ENCODE measurements at regions not wholly inside any gene's neighbourhood (a gene's known extent, or its start where the extent isn't known, plus 50 kb on each side); places are given as distances from the start of the nearest gene placed in this dataset.
"Not testable (repeated sequence)": the region's sequence is repeated elsewhere in the genome, so short reads cannot be mapped to it uniquely, and the experiment has no call there.

DNA sequence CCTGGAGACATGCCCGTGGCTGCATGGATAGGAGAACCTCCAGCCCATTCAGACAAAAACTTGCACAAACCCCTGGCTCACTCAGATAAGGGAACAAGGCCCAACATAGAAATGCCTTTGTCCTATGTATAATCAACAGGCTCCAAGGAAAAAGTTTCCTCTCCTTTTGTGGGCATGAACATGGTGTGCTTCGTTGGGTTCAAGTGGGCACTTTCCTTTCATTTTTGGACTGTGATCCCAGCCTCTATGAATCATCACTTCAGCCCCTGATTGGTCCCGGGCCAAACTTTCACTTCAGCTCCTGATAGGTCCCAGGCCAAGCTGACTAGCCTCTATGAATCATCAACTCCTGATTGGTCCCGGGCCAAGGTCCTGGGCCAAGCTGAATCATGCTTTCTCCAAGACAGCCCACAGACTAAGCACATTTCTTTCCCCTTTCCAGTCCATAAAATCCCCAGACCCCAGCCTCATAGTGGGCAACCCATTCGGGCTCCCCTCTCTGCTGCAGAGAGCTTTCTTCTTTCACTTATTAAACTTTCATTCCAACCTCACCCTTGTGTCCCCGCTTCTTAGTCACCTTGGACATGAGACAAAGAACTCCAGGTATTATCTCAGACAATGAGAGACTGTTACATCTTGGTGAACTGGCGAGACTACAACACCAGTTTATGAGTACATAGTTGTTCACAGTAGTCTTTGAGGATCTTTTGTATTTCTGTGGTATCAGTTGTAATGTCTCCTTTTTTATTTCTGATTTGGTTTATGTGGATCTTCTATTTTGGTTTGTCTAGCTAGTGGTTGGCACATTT, 146.7 kb downstream of the SPIN4 start:
- TF ChIP-seq, protein P1, sequence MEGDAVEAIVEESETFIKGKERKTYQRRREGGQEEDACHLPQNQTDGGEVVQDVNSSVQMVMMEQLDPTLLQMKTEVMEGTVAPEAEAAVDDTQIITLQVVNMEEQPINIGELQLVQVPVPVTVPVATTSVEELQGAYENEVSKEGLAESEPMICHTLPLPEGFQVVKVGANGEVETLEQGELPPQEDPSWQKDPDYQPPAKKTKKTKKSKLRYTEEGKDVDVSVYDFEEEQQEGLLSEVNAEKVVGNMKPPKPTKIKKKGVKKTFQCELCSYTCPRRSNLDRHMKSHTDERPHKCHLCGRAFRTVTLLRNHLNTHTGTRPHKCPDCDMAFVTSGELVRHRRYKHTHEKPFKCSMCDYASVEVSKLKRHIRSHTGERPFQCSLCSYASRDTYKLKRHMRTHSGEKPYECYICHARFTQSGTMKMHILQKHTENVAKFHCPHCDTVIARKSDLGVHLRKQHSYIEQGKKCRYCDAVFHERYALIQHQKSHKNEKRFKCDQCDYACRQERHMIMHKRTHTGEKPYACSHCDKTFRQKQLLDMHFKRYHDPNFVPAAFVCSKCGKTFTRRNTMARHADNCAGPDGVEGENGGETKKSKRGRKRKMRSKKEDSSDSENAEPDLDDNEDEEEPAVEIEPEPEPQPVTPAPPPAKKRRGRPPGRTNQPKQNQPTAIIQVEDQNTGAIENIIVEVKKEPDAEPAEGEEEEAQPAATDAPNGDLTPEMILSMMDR (IDR thresholded peaks at IDR 0.05), result not testable (repeated sequence)
- TF ChIP-seq EZH2phosphoT487 (IDR thresholded peaks at IDR 0.05), result not testable (repeated sequence)
